Caco-2 (cell line): ENCODE measurements at regions not wholly inside any gene's neighbourhood (a gene's known extent, or its start where the extent isn't known, plus 50 kb on each side); places are given as distances from the start of the nearest gene placed in this dataset.

ENCODE experiments used
- BruUV-seq: library from RNA; stranded (reverse); fragments of 400-500 nt; replicated peaks from 2 replicates; lab custom pipeline; 2021; lab: Mats Ljungman, UMichigan
- CTCF ChIA-PET: fragments of 300-600 bp; sonication (Branson Sonifier 250); formaldehyde crosslinking; loops from one replicate; lab custom pipeline; 2022; ENCODE audit warnings: antibody characterized with exemption; lab: Charles Lee
- POLR2A ChIA-PET: fragments of 300-600 bp; sonication (Branson Sonifier 250); formaldehyde crosslinking; loops from one replicate; lab custom pipeline; 2022; ENCODE audit warnings: antibody characterized with exemption; lab: Charles Lee
- DNase-seq, 2 experiments: peaks; one replicate each; pipeline versions ENCODE4 v3.0.0 to v3.0.0-alpha.2; 2020 to 2022
- H3K27me3 ChIP-seq: replicated peaks from 2 replicates; pipeline ENCODE4 v1.6.0; 2011; ENCODE audit warnings: low read length; ENCODE audit not compliant: control insufficient read depth, insufficient read depth
- H3K36me3 ChIP-seq: 2 replicates; pipeline ENCODE4 v1.5.1; 2011; ENCODE audit warnings: low read length; ENCODE audit not compliant: control insufficient read depth, insufficient read depth
- H3K4me1 ChIP-seq: fragments of 250-450 bp; sonication (Bioruptor Pico); 2 replicates; pipeline ENCODE4 v1.5.1; 2020; ENCODE audit warnings: mild to moderate bottlenecking
- H3K4me3 ChIP-seq: 2 replicates; pipeline ENCODE4 v1.5.1; 2011; ENCODE audit warnings: low read depth, mild to moderate bottlenecking, control low read depth, low read length
- H3K9me3 ChIP-seq: fragments of 250-450 bp; sonication (Bioruptor Pico); 2 replicates; pipeline ENCODE4 v1.5.1; 2020; ENCODE audit warnings: mild to moderate bottlenecking, moderate library complexity
- H3K27ac Mint-ChIP-seq: one replicate; pipeline ENCODE4 v1.8.0; 2022; ENCODE audit warnings: mixed read lengths; ENCODE audit not compliant: unreplicated experiment
- H3K27me3 Mint-ChIP-seq: one replicate; pipeline ENCODE4 v1.8.0; 2022; ENCODE audit warnings: mixed read lengths; ENCODE audit not compliant: insufficient read depth, unreplicated experiment
- H3K36me3 Mint-ChIP-seq: one replicate; pipeline ENCODE4 v1.8.0; 2022; ENCODE audit warnings: mild to moderate bottlenecking, mixed read lengths; ENCODE audit not compliant: insufficient read depth, unreplicated experiment
- H3K4me1 Mint-ChIP-seq: one replicate; pipeline ENCODE4 v1.8.0; 2022; ENCODE audit warnings: low read depth, mixed read lengths; ENCODE audit not compliant: unreplicated experiment
- H3K4me3 Mint-ChIP-seq: one replicate; pipeline ENCODE4 v1.8.0; 2022; ENCODE audit warnings: mild to moderate bottlenecking, moderate library complexity, mixed read lengths; ENCODE audit not compliant: unreplicated experiment
- H3K9me3 Mint-ChIP-seq: one replicate; pipeline ENCODE4 v1.8.0; 2022; ENCODE audit warnings: mixed read lengths; ENCODE audit not compliant: unreplicated experiment
- intact Hi-C: fragments of 100-400 bp; cut with micrococcal nuclease; formaldehyde crosslinking; loops from one replicate; pipeline ENCODE4 v1.10.0; 2022; ENCODE audit not compliant: unreplicated experiment
- TF ChIP-seq, protein P1 (sequence below), 2 experiments: fragments of 200-600 bp in 1 of 2; IDR thresholded peaks; 1 replicate in 1 of 2; 2 replicates in 1 of 2; pipeline versions ENCODE4 v1.5.1 to v1.8.0; 2011 to 2022; ENCODE audit warnings: antibody characterized with exemption in 1 of 2, control low read depth in 1 of 2, inconsistent platforms in 1 of 2, low read depth in 1 of 2, low read length in 1 of 2, mild to moderate bottlenecking in 1 of 2, moderate library complexity in 1 of 2; ENCODE audit not compliant: insufficient read depth in 1 of 2, severe bottlenecking in 1 of 2, unreplicated experiment in 1 of 2

DNA sequence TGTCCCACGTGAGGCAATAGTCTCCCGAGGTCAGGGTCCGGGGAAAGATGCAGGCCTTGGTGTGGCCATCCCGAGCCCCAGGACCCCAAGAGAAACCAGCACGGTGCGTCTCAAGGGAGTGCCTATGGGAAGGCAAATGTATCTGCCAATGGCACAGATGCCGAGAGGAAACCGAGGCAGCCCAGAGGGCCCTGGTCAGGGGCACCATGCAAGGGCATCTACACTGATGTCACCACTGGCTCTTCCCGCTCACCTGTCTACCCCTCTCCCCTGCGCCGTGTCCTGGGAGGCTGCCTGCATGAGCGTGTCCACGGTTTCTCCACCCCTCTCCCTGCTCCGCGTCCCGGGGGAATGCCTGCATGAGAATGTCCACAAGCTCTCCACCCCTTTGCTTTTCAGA, 1318.8 kb downstream of the TBC1D22A start:
- intact Hi-C loops = no loop called here
- Mint-ChIP-seq H3K4me1 (no peaks in the 10 kb centered on the region), H3K4me3 (no peak overlapping the region), H3K36me3 (no peaks in the 10 kb centered on the region), H3K9me3 (no peaks in the 10 kb centered on the region), H3K27ac (no peak overlapping the region), H3K27me3 (peaks cover 4% of the 10 kb centered on the region)
- ChIA-PET CTCF (no interaction called here), POLR2A (no interaction called here)
- no peak for DNase-seq
- no peak overlapping the region for H3K4me3 ChIP-seq
- BruUV-seq = no TSS peak
- no peaks in the 10 kb centered on the region for H3K27me3 ChIP-seq
- TF ChIP-seq, protein P1, sequence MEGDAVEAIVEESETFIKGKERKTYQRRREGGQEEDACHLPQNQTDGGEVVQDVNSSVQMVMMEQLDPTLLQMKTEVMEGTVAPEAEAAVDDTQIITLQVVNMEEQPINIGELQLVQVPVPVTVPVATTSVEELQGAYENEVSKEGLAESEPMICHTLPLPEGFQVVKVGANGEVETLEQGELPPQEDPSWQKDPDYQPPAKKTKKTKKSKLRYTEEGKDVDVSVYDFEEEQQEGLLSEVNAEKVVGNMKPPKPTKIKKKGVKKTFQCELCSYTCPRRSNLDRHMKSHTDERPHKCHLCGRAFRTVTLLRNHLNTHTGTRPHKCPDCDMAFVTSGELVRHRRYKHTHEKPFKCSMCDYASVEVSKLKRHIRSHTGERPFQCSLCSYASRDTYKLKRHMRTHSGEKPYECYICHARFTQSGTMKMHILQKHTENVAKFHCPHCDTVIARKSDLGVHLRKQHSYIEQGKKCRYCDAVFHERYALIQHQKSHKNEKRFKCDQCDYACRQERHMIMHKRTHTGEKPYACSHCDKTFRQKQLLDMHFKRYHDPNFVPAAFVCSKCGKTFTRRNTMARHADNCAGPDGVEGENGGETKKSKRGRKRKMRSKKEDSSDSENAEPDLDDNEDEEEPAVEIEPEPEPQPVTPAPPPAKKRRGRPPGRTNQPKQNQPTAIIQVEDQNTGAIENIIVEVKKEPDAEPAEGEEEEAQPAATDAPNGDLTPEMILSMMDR (IDR thresholded peaks at IDR 0.05; ENCODE audit: insufficient read depth in 1 of 2, low read depth in 1 of 2, low read length in 1 of 2, severe bottlenecking in 1 of 2, unreplicated experiment in 1 of 2) = no peak
- no peaks in the 10 kb centered on the region for H3K36me3 ChIP-seq
- H3K4me1 ChIP-seq = no peaks in the 10 kb centered on the region
- H3K9me3 ChIP-seq = no peaks in the 10 kb centered on the region

DNA sequence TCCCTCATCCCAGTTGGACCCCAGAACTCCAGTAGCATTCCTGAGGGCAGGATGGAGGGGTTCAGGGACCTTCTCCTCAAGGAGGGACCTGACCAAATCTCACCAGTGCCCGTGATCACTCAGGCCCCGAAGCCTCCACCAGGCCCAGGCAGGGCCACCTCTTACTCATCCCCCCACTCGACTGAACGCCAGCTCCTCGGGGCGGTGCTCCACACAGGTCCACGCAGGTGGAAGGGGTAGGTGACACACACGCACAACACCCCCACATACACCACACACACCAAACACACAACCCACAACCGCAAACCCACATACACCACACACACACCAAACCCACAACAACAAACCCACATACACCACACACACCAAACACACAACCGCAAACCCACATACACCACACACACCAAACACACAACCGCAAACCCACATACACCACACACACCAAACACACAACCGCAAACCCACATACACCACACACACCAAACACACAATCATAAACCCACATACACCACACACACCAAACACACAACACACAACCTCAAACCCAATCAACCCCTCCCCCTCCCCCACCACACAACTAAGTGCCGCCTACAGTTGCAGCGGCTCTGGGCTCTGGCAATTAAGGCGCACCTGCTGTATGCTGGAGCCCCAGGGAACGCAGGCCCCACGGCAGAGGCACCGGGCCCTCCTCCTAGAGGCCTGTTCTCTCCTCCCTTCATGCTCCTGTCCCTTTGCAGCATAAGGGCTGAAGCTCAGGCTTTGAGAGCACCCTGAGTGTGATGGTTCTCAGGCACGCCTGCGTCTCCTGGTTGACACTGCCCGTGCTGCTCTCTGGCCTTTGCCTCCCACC, 1318.1 kb downstream of the TBC1D22A start:
- Histone ChIP-seq H3K36me3 (no peaks in the 10 kb centered on the region), H3K27me3 (no peaks in the 10 kb centered on the region), H3K9me3 (no peaks in the 10 kb centered on the region), H3K4me3 (no peak overlapping the region), H3K4me1 (no peaks in the 10 kb centered on the region)
- Mint-ChIP-seq H3K9me3 (no peaks in the 10 kb centered on the region), H3K27ac (no peak overlapping the region), H3K4me3 (no peak overlapping the region), H3K36me3 (no peaks in the 10 kb centered on the region), H3K27me3 (peaks cover 4% of the 10 kb centered on the region), H3K4me1 (no peaks in the 10 kb centered on the region)
- no TSS peak for BruUV-seq
- intact Hi-C loops = no loop called here
- ChIA-PET CTCF (no interaction called here), POLR2A (no interaction called here)
- TF ChIP-seq, protein P1 (IDR thresholded peaks at IDR 0.05; ENCODE audit: insufficient read depth in 1 of 2, low read depth in 1 of 2, low read length in 1 of 2, severe bottlenecking in 1 of 2, unreplicated experiment in 1 of 2) = no peak
- DNase-seq = no peak

DNA sequence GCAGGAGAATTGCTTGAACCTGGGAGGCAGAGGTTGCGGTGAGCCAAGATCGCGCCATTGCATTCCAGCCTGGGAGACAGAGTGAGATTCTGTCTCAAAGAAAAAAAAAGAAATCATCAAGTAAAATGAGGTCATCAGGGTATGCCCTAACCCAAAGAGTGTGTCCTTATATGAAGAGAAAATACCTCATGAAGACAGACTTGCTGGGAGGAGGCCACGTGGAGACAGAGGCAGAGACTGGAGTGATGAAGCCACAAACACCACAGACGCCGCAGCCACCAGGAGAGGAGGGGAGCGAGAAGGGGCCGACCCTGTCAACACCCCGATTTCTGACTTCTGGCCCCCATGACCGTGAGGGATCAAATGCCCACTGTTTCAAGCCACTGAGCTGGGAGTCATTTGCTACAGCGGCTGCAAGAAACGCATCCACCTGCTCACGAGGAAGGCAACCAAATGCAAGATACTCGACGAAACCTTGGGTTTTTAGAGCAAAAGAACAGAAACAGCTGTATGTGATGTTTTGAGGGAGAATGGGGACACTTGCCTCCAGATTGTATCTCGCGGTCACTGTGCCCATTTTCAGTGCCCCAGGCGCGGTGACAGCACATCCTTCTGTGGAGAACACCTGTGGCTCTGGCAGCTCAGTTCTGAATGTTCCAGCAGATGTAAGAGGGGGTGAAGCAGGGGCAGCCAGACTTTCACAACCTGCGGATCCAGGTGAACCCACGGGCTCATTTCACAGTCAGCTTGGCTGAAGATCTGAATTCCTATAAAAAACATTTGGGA, 1317.2 kb downstream of the TBC1D22A start:
- H3K27ac Mint-ChIP-seq = no peak overlapping the region
- H3K27me3 Mint-ChIP-seq = peaks cover 9% of the 10 kb centered on the region
- H3K27me3 ChIP-seq = no peaks in the 10 kb centered on the region
- intact Hi-C loops = no loop called here
- TF ChIP-seq, protein P1 (IDR thresholded peaks at IDR 0.05; ENCODE audit: insufficient read depth in 1 of 2, low read depth in 1 of 2, low read length in 1 of 2, severe bottlenecking in 1 of 2, unreplicated experiment in 1 of 2) = no peak
- no peaks in the 10 kb centered on the region for H3K4me1 Mint-ChIP-seq
- H3K9me3 Mint-ChIP-seq = no peaks in the 10 kb centered on the region
- no peak overlapping the region for H3K4me3 ChIP-seq
- no peak overlapping the region for H3K4me3 Mint-ChIP-seq
- no peaks in the 10 kb centered on the region for H3K36me3 Mint-ChIP-seq
- BruUV-seq = no TSS peak
- DNase-seq = no peak
- ChIA-PET CTCF (no interaction called here), POLR2A (no interaction called here)
- H3K9me3 ChIP-seq = no peaks in the 10 kb centered on the region
- H3K4me1 ChIP-seq = no peaks in the 10 kb centered on the region
- H3K36me3 ChIP-seq = no peaks in the 10 kb centered on the region
